Loucy (cell line): ENCODE measurements at regions not wholly inside any gene's neighbourhood (a gene's known extent, or its start where the extent isn't known, plus 50 kb on each side); places are given as distances from the start of the nearest gene placed in this dataset.
"Not testable (repeated sequence)": the region's sequence is repeated elsewhere in the genome, so short reads cannot be mapped to it uniquely, and the experiment has no call there.

ENCODE experiments used
- H2AFZ ChIP-seq: fragments of 200-600 bp; sonication (generic); 2 replicates; pipeline ENCODE4 v1.6.0; 2016; ENCODE audit warnings: antibody characterized with exemption, mild to moderate bottlenecking, low read length, moderate library complexity
- H3F3A ChIP-seq: fragments of 200-600 bp; 2 replicates; pipeline ENCODE4 v1.6.0; 2016; ENCODE audit warnings: antibody characterized with exemption, low read depth, mild to moderate bottlenecking
- H3K27me3 ChIP-seq: fragments of 200-600 bp; sonication (generic); 2 replicates; pipeline ENCODE4 v1.6.1; 2014; ENCODE audit warnings: low read length, mild to moderate bottlenecking; ENCODE audit not compliant: insufficient read depth, poor library complexity, severe bottlenecking
- H3K36me3 ChIP-seq: fragments of 200-600 bp; sonication (generic); 2 replicates; pipeline ENCODE4 v1.6.1; 2016; ENCODE audit warnings: low read length; ENCODE audit not compliant: insufficient read depth
- H3K4me1 ChIP-seq: fragments of 200-600 bp; sonication (generic); 2 replicates; pipeline ENCODE4 v1.5.1; 2014; ENCODE audit warnings: low read length, mild to moderate bottlenecking; ENCODE audit not compliant: insufficient read depth, poor library complexity, severe bottlenecking
- H3K4me2 ChIP-seq: fragments of 200-600 bp; sonication (generic); 2 replicates; pipeline ENCODE4 v1.6.0; 2014; ENCODE audit warnings: antibody characterized with exemption, low read length, low read depth, mild to moderate bottlenecking; ENCODE audit not compliant: poor library complexity, severe bottlenecking
- H3K4me3 ChIP-seq: fragments of 200-600 bp; sonication (generic); 2 replicates; pipeline ENCODE4 v1.5.1; 2014; ENCODE audit warnings: low read length, mild to moderate bottlenecking, mixed read lengths; ENCODE audit not compliant: poor library complexity, severe bottlenecking
- H3K79me2 ChIP-seq: fragments of 200-600 bp; sonication (generic); 2 replicates; pipeline ENCODE4 v1.6.1; 2014; ENCODE audit warnings: low read length; ENCODE audit not compliant: insufficient read depth
- H3K9ac ChIP-seq: fragments of 200-600 bp; sonication (generic); 2 replicates; pipeline ENCODE4 v1.6.0; 2014; ENCODE audit warnings: mild to moderate bottlenecking, low read depth, low read length, moderate library complexity; ENCODE audit not compliant: poor library complexity, severe bottlenecking
- H3K9me2 ChIP-seq: fragments of 200-600 bp; sonication (generic); replicated peaks from 2 replicates; pipeline ENCODE4 v1.6.1; 2016; ENCODE audit warnings: low read depth, low read length, mixed read lengths
- H3K9me3 ChIP-seq: fragments of 200-600 bp; sonication (generic); 2 replicates; pipeline ENCODE4 v1.6.1; 2014; ENCODE audit warnings: mild to moderate bottlenecking, antibody characterized with exemption, low read length, low read depth; ENCODE audit not compliant: insufficient read depth
- H4K20me1 ChIP-seq: fragments of 200-600 bp; sonication (generic); 2 replicates; pipeline ENCODE4 v1.6.0; 2014; ENCODE audit warnings: antibody characterized with exemption, low read length, mild to moderate bottlenecking; ENCODE audit not compliant: insufficient read depth, poor library complexity, severe bottlenecking
- CTCF ChIP-seq: fragments of 200-600 bp; sonication (generic); conservative IDR thresholded peaks from 2 replicates; pipeline ENCODE4 v1.5.1; 2014; ENCODE audit warnings: mild to moderate bottlenecking, antibody characterized with exemption, low read length

- not testable (repeated sequence) for H3K36me3 ChIP-seq, H3K27me3 ChIP-seq, H3K9me2 ChIP-seq, H2AFZ ChIP-seq, H4K20me1 ChIP-seq, H3F3A ChIP-seq, H3K4me3 ChIP-seq, H3K4me2 ChIP-seq, H3K79me2 ChIP-seq, H3K4me1 ChIP-seq, H3K9me3 ChIP-seq, H3K9ac ChIP-seq
Measured at GRCh38 chr4:118485801-118486314, 133.1 kb upstream of the PRSS12 start.

DNA sequence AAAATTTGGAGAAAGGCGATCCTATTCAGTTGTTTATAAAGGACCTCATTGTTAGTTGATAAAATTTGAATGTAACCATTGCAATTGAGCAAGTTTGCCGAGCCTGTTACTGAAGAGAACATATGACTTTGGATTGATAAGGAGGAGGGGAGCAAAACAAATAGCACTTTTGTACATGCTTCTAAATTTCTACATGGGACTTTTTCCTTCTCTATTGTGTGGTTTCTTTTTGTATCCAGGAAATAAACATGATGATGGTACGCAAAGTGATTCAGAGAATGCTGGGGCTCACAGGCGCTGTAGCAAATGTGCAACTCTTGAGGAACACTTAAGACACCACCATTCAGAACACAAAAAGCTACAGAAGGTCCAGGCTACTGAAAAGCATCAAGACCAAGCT lies 140.2 kb upstream of the PRSS12 start:
- not testable (repeated sequence) for H3K79me2 ChIP-seq, H2AFZ ChIP-seq, H3K36me3 ChIP-seq, H3K9me3 ChIP-seq, H3K27me3 ChIP-seq, H4K20me1 ChIP-seq, H3F3A ChIP-seq, H3K9ac ChIP-seq, H3K9me2 ChIP-seq, H3K4me3 ChIP-seq, H3K4me2 ChIP-seq, H3K4me1 ChIP-seq

- H2AFZ ChIP-seq, H3K79me2 ChIP-seq, H3K4me2 ChIP-seq, H4K20me1 ChIP-seq, H3F3A ChIP-seq, H3K9ac ChIP-seq, H3K4me3 ChIP-seq, H3K4me1 ChIP-seq, H3K36me3 ChIP-seq, H3K9me3 ChIP-seq, H3K27me3 ChIP-seq, H3K9me2 ChIP-seq: not testable (repeated sequence)
Measured at GRCh38 chr4:118494437-118494836, 141.6 kb upstream of the PRSS12 start.

GRCh38 chr4:118502967-118503366 lies 150.2 kb upstream of the PRSS12 start:
- not testable (repeated sequence) for H3K4me2 ChIP-seq, H2AFZ ChIP-seq, H3K9ac ChIP-seq, H3K4me3 ChIP-seq, H3F3A ChIP-seq, H3K4me1 ChIP-seq, H3K27me3 ChIP-seq, H3K9me2 ChIP-seq, H4K20me1 ChIP-seq, H3K79me2 ChIP-seq, H3K36me3 ChIP-seq, H3K9me3 ChIP-seq

GRCh38 chr4:118504927-118505326 lies 152.1 kb upstream of the PRSS12 start:
- H3K9ac ChIP-seq, H3K4me2 ChIP-seq, H3K27me3 ChIP-seq, H3K9me3 ChIP-seq, H4K20me1 ChIP-seq, H3K79me2 ChIP-seq, H3K4me1 ChIP-seq, H2AFZ ChIP-seq, H3K36me3 ChIP-seq, H3K9me2 ChIP-seq, H3F3A ChIP-seq, H3K4me3 ChIP-seq: not testable (repeated sequence)
- TF ChIP-seq CTCF: 0 out of 2 replicates have a peak, but pooled peaks have one; percentile 16

DNA sequence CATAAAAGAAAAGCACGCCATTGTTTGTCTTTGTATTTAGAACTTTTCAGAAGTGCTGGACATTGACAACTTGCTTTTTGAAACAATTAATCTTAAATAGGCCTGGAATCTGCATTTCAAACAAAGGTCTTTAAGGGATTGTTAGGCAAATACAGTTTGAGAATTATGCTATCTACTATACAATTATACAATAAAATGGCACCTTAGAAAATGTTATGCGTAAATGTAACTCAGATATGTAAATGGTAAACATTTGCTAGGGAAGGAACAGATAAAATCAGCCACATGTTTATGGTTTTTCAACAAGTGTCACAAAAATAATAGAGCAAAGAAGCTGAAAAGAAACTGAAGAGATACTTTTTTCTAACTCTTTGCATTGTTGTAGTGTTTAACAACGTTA lies 152.7 kb upstream of the PRSS12 start:
- not testable (repeated sequence) for H4K20me1 ChIP-seq, H2AFZ ChIP-seq, H3F3A ChIP-seq, H3K4me1 ChIP-seq, H3K36me3 ChIP-seq, H3K4me2 ChIP-seq, H3K79me2 ChIP-seq, H3K9me2 ChIP-seq, H3K9ac ChIP-seq, H3K9me3 ChIP-seq, H3K4me3 ChIP-seq, H3K27me3 ChIP-seq

GRCh38 chr4:118512870-118513269 lies 160.1 kb upstream of the PRSS12 start:
- not testable (repeated sequence) for H3K9ac ChIP-seq, H3K4me2 ChIP-seq, H2AFZ ChIP-seq, H3K4me3 ChIP-seq, H3K9me3 ChIP-seq, H4K20me1 ChIP-seq, H3K79me2 ChIP-seq, H3K27me3 ChIP-seq, H3K36me3 ChIP-seq, H3F3A ChIP-seq, H3K4me1 ChIP-seq, H3K9me2 ChIP-seq
